ENCODE measurements at regions not wholly inside any gene's neighbourhood (a gene's known extent, or its start where the extent isn't known, plus 50 kb on each side); places are given as distances from the start of the nearest gene placed in this dataset.

GRCh38 chr10:130550952-130551674 lies 414.9 kb downstream of the GLRX3 start:
- DNase-seq (ENCODE audit: low spot score) (no peak), ATAC-seq (no peak)

DNA sequence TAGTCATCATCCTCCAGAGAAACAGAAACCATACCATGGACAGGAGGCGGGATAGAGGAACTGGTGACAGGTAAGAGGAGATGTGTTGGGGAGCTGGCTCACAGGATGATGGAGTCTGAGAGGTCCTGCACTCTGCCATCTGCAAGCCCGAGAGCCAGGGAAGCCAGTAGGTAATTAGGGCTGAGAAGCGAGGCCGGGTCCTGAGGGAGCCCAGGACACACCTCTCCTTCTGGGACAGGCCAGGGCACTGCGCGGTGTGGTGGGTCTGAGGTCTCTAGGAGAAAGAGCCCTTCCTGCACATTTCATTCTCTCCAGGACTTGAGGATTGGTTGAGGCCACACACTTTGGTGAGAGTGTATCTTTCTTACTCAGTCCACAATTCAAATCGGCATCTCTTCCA lies 415.5 kb downstream of the GLRX3 start:
- ATAC-seq, result no peak

GRCh38 chr10:130553826-130554225 lies 417.6 kb downstream of the GLRX3 start:
- ATAC-seq (no peak), DNase-seq (ENCODE audit: low spot score) (no peak)

More for the DNA sequence above, 415.5 kb downstream of the GLRX3 start:
- DNase-seq (ENCODE audit: low spot score), result no peak

DNA sequence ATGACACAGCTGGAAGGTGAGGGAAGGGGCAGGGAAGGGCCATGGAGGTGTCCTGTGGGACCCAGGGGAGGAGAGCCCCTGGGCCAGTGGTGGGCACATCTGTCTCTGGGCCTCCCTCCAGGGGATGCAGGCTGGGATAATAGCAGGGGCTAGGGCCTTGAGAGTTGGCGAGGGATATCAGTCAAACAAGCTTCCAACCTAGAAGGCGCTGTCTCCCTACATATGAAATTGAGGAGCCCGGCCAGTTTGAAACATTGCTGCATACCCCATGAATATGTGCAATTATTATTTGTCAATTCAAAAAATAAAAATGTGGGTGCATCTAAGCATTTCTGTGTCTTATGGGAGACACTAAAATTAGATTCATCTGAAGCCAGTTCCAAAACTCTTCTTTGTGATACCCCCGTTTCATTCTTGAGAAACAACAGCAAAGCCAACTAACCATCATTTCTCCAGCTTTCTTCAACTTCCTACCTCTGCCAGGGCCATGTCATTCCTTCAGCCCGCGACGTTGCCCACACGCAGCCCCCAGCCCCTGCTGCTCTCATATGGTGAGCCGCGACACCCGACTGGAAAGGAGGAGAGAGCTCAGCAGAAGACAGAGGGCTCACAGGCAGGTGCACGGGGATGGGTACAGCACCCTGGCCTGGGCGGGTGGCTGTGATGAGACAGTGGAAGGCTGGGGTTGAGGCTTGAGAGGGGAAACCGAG lies 418.7 kb downstream of the GLRX3 start:
- no peak for DNase-seq (ENCODE audit: low spot score)
- no peak for ATAC-seq

GRCh38 chr10:130555411-130555750 lies 419.2 kb downstream of the GLRX3 start:
- ATAC-seq (no peak), DNase-seq (ENCODE audit: low spot score) (no peak)

DNA sequence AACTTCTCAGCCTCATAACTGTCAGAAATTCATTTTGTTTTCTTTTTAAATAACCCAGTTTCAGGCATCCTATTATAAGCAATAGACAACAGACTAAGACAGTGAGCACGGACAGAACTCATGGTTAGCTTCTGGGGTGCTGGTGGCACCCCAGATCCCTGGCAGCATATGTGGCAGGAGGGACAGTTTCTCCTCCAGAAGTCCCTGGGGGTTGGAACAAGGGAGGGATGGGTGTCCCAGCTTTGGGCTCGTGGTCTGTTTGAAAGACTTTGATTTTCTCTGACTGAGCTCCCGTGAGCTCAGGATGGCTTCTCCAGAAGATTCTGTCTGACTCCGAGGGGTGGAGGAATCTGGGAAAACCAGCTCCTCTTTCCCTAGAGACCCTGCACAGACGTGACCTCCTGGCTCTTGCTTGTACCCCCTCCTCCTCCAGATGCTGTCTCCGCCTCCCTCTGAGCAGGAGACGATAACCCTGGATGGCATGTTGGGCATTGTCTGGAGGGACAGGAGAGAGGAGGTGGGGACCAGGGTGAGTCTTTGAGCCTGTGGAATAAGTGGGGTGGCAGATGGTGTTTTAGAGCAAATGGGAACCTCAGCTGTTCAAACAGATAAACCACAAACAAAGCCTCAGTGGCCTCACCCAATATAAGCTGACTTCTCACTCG lies 421.1 kb downstream of the GLRX3 start:
- ATAC-seq (no peak), DNase-seq (ENCODE audit: low spot score) (no peak)

- ATAC-seq (no peak), DNase-seq (ENCODE audit: low spot score) (no peak)
These were observed 422.8 kb downstream of the GLRX3 start for GRCh38 chr10:130558746-130559546.

DNA sequence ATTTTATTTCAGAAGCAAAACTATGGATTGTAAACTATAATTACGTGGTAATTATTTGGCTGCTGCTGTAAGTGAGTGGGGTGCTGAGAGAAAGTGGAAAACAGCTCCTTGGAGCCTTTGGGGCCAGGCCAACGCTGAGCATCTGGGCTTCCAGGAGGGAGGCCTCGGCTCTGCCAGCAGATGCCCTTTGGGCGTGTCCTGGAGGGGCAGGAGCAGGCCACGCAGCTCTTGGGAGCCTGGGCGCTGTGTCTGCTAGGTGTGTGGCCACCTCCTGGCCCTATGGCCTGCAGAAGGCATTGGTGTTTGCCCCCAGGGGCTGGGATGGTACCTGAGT lies 423.3 kb downstream of the GLRX3 start:
- no peak for ATAC-seq
- no peak for DNase-seq (ENCODE audit: low spot score)

- no peak for DNase-seq (ENCODE audit: low spot score)
- no peak for ATAC-seq
These were observed 423.9 kb downstream of the GLRX3 start for GRCh38 chr10:130560116-130560515.

GRCh38 chr10:130560573-130560972 lies 424.4 kb downstream of the GLRX3 start:
- DNase-seq (ENCODE audit: low spot score) (no peak), ATAC-seq (no peak)

- ATAC-seq, result no peak
- no peak for DNase-seq (ENCODE audit: low spot score)
These were observed 425.5 kb downstream of the GLRX3 start for GRCh38 chr10:130561681-130562080.

GRCh38 chr10:130567011-130567410 lies 430.8 kb downstream of the GLRX3 start:
- no peak for DNase-seq (ENCODE audit: low spot score)
- no peak for ATAC-seq

GRCh38 chr10:130567436-130567835 lies 431.2 kb downstream of the GLRX3 start:
- ATAC-seq (no peak), DNase-seq (ENCODE audit: low spot score) (no peak)

DNA sequence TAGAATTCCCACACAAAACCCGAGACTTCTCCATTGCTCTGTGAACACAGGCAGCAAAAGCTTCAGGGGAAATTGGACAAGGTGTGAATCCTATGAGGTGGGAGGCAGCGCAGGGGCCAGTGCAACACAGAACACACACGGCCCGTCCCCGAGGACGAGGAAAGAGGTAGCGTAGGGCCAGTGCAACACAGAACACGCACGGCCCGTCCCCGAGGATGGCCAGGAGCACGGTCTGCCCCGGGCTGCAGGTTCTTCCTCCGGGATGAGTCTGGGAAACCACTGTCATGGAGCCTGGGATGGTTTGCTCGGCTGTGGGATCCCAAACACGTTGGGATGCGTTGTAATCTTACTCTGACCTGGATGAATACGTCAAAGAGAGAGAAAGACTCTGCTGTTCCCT lies 432.1 kb downstream of the GLRX3 start:
- ATAC-seq (no peak), DNase-seq (ENCODE audit: low spot score) (no peak)

GRCh38 chr10:130570074-130570473 lies 433.9 kb downstream of the GLRX3 start:
- ATAC-seq, result no peak
- DNase-seq (ENCODE audit: low spot score), result no peak

GRCh38 chr10:130571674-130572073 lies 435.5 kb downstream of the GLRX3 start:
- no peak for DNase-seq (ENCODE audit: low spot score)
- no peak for ATAC-seq

DNA sequence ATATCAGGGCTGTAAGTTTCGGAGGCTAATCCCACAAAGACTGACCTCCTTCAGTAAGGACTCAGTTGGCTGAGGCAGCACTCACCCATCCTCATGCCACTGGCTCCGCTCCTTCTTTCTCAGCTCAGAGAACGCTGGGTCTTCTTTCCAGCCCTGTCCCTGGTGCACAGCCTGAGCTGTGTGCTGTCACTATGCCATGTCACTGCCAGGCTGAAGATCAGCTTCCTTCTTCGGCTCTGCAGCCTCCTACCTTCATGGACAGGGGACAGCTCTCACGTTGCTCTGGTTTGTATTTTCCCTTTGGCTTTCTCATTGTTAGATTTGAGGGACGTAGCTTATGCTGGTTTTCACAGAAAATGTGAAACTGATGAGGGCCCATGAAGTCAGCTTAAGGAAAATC lies 437.3 kb downstream of the GLRX3 start:
- ATAC-seq, result no peak
- DNase-seq (ENCODE audit: low spot score), result no peak

GRCh38 chr10:130575756-130576285 lies 439.6 kb downstream of the GLRX3 start:
- no peak for DNase-seq (ENCODE audit: low spot score)

DNA sequence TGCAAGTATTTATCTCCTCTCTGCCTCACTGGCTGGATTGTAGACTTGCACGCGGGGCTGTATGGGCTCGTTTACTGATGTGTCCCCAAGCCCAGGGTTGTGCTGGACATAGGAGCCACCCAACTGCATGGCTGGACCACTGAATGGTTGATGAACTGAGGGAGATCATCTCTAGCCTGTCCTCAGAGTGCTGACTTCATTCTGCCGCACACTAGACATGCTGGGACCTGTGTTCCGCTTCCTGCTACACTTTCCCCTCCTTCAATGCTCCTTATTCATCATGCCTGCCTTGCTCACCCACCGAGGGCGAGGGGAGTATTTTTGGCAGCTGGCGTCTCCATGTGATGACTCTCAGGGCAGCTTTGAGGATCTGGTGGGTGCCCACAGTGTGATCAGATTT lies 440.2 kb downstream of the GLRX3 start:
- DNase-seq (ENCODE audit: low spot score) (no peak), ATAC-seq (no peak)

More at GRCh38 chr10:130575756-130576285, 439.6 kb downstream of the GLRX3 start:
- no peak for ATAC-seq

DNA sequence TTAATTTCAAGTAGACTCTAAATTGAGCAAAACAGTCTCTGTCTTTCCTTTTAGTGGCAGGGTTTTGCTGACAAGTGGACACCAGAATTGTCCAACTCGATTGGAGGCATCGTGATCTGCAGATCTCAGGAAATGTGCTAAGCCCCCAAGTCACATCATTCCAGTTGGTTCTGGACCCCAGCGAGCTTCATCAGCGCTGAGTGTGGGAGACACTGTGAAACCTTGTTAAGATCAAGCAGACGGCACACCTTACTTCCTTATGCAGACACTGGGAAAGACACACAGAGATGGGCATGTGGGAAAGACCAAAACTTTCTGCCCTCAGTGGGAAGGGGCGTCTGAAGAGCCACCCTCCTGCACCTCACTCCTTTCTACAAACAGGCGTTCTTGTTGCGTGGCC lies 440.8 kb downstream of the GLRX3 start:
- DNase-seq (ENCODE audit: low spot score), result no peak
- ATAC-seq, result no peak

All from left lobe of liver (tissue), 2 donors.